Common myeloid progenitor, CD34-positive (primary cell): ENCODE measurements at regions not wholly inside any gene's neighbourhood (a gene's known extent, or its start where the extent isn't known, plus 50 kb on each side); places are given as distances from the start of the nearest gene placed in this dataset.

Experiments
- CTCF ChIA-PET: fragments of 350-600 bp; sonication (Branson Sonifier 250); formaldehyde crosslinking; loops from one replicate; lab custom pipeline; 2021; ENCODE audit warnings: antibody characterized with exemption; lab: Charles Lee
- POLR2A ChIA-PET: fragments of 350-600 bp; sonication (Branson Sonifier 250); formaldehyde crosslinking; loops from one replicate; lab custom pipeline; 2021; ENCODE audit warnings: antibody characterized with exemption; lab: Charles Lee
- DNase-seq, 3 donors: peaks; one replicate each; pipeline versions ENCODE4 v3.0.0 to v3.0.0-alpha.2; 2013
- H3K27ac ChIP-seq, 2 experiments: 1 replicate in 1 of 2; 2 replicates in 1 of 2; pipeline ENCODE4 v1.7.0; 2013; ENCODE audit warnings: inconsistent platforms in 2 of 2, low read length in 2 of 2, mild to moderate bottlenecking in 2 of 2, low read depth in 1 of 2, moderate library complexity in 1 of 2; ENCODE audit not compliant: severe bottlenecking in 2 of 2, insufficient read depth in 1 of 2, poor library complexity in 1 of 2
- H3K27me3 ChIP-seq, 5 experiments: replicated peaks in 2 of 5; 1 replicate in 3 of 5; 2 replicates in 2 of 5; pipeline versions ENCODE4 v1.6.1 to v1.7.0; 2013; ENCODE audit warnings: low read length in 4 of 5, mild to moderate bottlenecking in 2 of 5, moderate library complexity in 2 of 5, inconsistent platforms in 1 of 5; ENCODE audit not compliant: insufficient read depth in 5 of 5, control insufficient read depth in 4 of 5
- H3K36me3 ChIP-seq, 4 experiments: 1 replicate in 2 of 4; 2 replicates in 2 of 4; pipeline versions ENCODE4 v1.6.1 to v1.7.0; 2013; ENCODE audit warnings: low read length in 3 of 4, control low read depth in 1 of 4, mild to moderate bottlenecking in 1 of 4; ENCODE audit not compliant: control insufficient read depth in 4 of 4, insufficient read depth in 4 of 4
- H3K4me1 ChIP-seq, 4 experiments: 1 replicate in 3 of 4; 2 replicates in 1 of 4; pipeline versions ENCODE4 v1.6.1 to v1.7.1; 2013; ENCODE audit warnings: low read length in 3 of 4, mild to moderate bottlenecking in 3 of 4, control low read depth in 1 of 4, inconsistent platforms in 1 of 4, moderate library complexity in 1 of 4; ENCODE audit not compliant: control insufficient read depth in 4 of 4, insufficient read depth in 4 of 4; ENCODE audit errors: control extremely low read depth in 1 of 4
- H3K4me3 ChIP-seq, 7 experiments: 1 replicate in 4 of 7; 2 replicates in 3 of 7; pipeline versions ENCODE4 v1.5.1 to v1.7.0; 2013; ENCODE audit warnings: mild to moderate bottlenecking in 7 of 7, low read length in 6 of 7, moderate library complexity in 6 of 7, inconsistent platforms in 2 of 7, low read depth in 2 of 7, control low read depth in 1 of 7; ENCODE audit not compliant: insufficient read depth in 4 of 7, control insufficient read depth in 1 of 7; ENCODE audit errors: extremely low read depth in 1 of 7
- H3K9me3 ChIP-seq, 5 experiments: 1 replicate in 4 of 5; 2 replicates in 1 of 5; pipeline versions ENCODE4 v1.6.1 to v1.7.1; 2013; ENCODE audit warnings: low read length in 4 of 5, mild to moderate bottlenecking in 2 of 5, inconsistent platforms in 1 of 5, low read depth in 1 of 5, moderate library complexity in 1 of 5; ENCODE audit not compliant: control insufficient read depth in 4 of 5, insufficient read depth in 2 of 5; ENCODE audit errors: control extremely low read depth in 1 of 5
- WGBS: methylation state at CpG from one replicate; pipeline ENCODE4 v1.1.5; 2013; ENCODE audit not compliant: insufficient coverage; 5-methylcytosine and 5-hydroxymethylcytosine counted together

- Histone ChIP-seq H3K27me3 (peaks cover 0 to 4% (median 0%) of the 10 kb centered on the region in 5 experiments), H3K27ac (no peak overlapping the region), H3K9me3 (no peaks in the 10 kb centered on the region), H3K4me3 (no peak overlapping the region), H3K4me1 (no peaks in the 10 kb centered on the region), H3K36me3 (no peaks in the 10 kb centered on the region)
- POLR2A ChIA-PET: no interaction called here
- WGBS: 86% methylated on average over 3 of the region's 3 CpGs
- CTCF ChIA-PET: no interaction called here
- no peak for DNase-seq
These were observed 99.1 kb upstream of the RGS4 start for GRCh38 chr1:162970021-162970420.

GRCh38 chr1:162966613-162967012 is 102.5 kb upstream of the RGS4 start:
- no peak overlapping the region for H3K27ac ChIP-seq
- POLR2A ChIA-PET: no interaction called here

GRCh38 chr1:162964901-162965300 is 103.9 kb upstream of the CCDC190 start:
- no peak overlapping the region for H3K27ac ChIP-seq
- peaks cover 0 to 4% (median 0%) of the 10 kb centered on the region in 5 experiments for H3K27me3 ChIP-seq
- H3K4me1 ChIP-seq: no peaks in the 10 kb centered on the region
- WGBS: 100% methylated on average over 2 of the region's 3 CpGs
- ChIA-PET POLR2A (no interaction called here), CTCF (no interaction called here)
- peaks cover 0 to 4% (median 0%) of the 10 kb centered on the region in 5 experiments for H3K9me3 ChIP-seq
- no peak overlapping the region for H3K4me3 ChIP-seq
- no peaks in the 10 kb centered on the region for H3K36me3 ChIP-seq
- DNase-seq: no peak

More at GRCh38 chr1:162966613-162967012, 102.5 kb upstream of the RGS4 start:
- 80% methylated on average over 1 of the region's 1 CpG for WGBS
- H3K27me3 ChIP-seq: peaks cover 0 to 4% (median 0%) of the 10 kb centered on the region in 5 experiments
- H3K4me1 ChIP-seq: no peaks in the 10 kb centered on the region
- no peak for DNase-seq
- H3K4me3 ChIP-seq: no peak overlapping the region
- CTCF ChIA-PET: no interaction called here
- peaks cover 0 to 4% (median 0%) of the 10 kb centered on the region in 5 experiments for H3K9me3 ChIP-seq
- no peaks in the 10 kb centered on the region for H3K36me3 ChIP-seq

GRCh38 chr1:162956922-162957321 is 95.9 kb upstream of the CCDC190 start:
- H3K36me3 ChIP-seq: no peaks in the 10 kb centered on the region
- ChIA-PET CTCF (no interaction called here), POLR2A (no interaction called here)
- WGBS: 92% methylated on average over 1 of the region's 2 CpGs
- no peak overlapping the region for H3K4me3 ChIP-seq
- no peak overlapping the region for H3K27ac ChIP-seq
- peaks cover 0 to 1% (median 0%) of the 10 kb centered on the region in 5 experiments for H3K9me3 ChIP-seq
- no peaks in the 10 kb centered on the region for H3K27me3 ChIP-seq
- no peaks in the 10 kb centered on the region for H3K4me1 ChIP-seq
- DNase-seq: no peak

GRCh38 chr1:162954824-162955223 is 93.8 kb upstream of the CCDC190 start:
- H3K4me3 ChIP-seq: no peak overlapping the region
- H3K27ac ChIP-seq: no peak overlapping the region
- DNase-seq: no peak
- H3K27me3 ChIP-seq: no peaks in the 10 kb centered on the region
- H3K36me3 ChIP-seq: no peaks in the 10 kb centered on the region
- CTCF ChIA-PET: no interaction called here
- WGBS: no CpG with 5 or more reads among the region's 4 CpGs
- no peaks in the 10 kb centered on the region for H3K4me1 ChIP-seq
- peaks cover 0 to 1% (median 0%) of the 10 kb centered on the region in 5 experiments for H3K9me3 ChIP-seq
- POLR2A ChIA-PET: no interaction called here

- 100% methylated on average over 2 of the region's 4 CpGs for WGBS
- no peaks in the 10 kb centered on the region for H3K4me1 ChIP-seq
- ChIA-PET CTCF (no interaction called here), POLR2A (no interaction called here)
- no peaks in the 10 kb centered on the region for H3K36me3 ChIP-seq
- H3K9me3 ChIP-seq: peaks cover 0 to 1% (median 0%) of the 10 kb centered on the region in 5 experiments
- no peak for DNase-seq
- H3K4me3 ChIP-seq: no peak overlapping the region
- H3K27ac ChIP-seq: no peak overlapping the region
- no peaks in the 10 kb centered on the region for H3K27me3 ChIP-seq
These were observed 92.0 kb upstream of the CCDC190 start for GRCh38 chr1:162952956-162953355.

GRCh38 chr1:162951553-162952315 is 90.8 kb upstream of the CCDC190 start:
- 95% methylated on average over 2 of the region's 2 CpGs for WGBS
- no peak overlapping the region for H3K27ac ChIP-seq
- ChIA-PET POLR2A (no interaction called here), CTCF (no interaction called here)
- no peak overlapping the region for H3K4me3 ChIP-seq
- H3K36me3 ChIP-seq: no peaks in the 10 kb centered on the region
- H3K9me3 ChIP-seq: peaks cover 0 to 1% (median 0%) of the 10 kb centered on the region in 5 experiments
- no peaks in the 10 kb centered on the region for H3K4me1 ChIP-seq
- no peak for DNase-seq
- H3K27me3 ChIP-seq: no peaks in the 10 kb centered on the region
